IPS DF 4.7 (cell line): ENCODE measurements at regions not wholly inside any gene's neighbourhood (a gene's known extent, or its start where the extent isn't known, plus 50 kb on each side); places are given as distances from the start of the nearest gene placed in this dataset.

ENCODE experiments used
- DNase-seq: peaks from one replicate; pipeline ENCODE4 v3.0.0-alpha.2; 2013; ENCODE audit warnings: low spot score; ENCODE audit errors: extremely low read depth

DNA sequence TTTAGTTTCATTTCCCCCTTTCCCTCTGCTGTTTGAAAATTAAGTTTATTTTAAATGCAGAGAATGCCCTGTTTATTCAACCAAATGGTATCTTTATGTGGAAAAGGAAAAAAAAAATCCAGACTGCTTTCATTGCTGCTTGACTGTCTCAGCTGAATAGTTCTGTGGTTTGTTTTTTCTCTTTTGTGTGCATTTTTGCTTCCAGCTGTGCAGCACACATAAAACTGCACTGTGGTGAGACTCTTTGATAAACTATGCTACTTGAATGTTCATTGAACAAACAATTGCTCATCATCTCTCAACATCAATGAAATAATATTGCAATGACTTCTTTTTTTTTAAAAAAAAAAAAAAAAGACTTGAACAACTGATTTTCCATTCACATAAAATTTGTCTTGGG, 78.6 kb upstream of the GLI3 start:
- DNase-seq = no peak

DNA sequence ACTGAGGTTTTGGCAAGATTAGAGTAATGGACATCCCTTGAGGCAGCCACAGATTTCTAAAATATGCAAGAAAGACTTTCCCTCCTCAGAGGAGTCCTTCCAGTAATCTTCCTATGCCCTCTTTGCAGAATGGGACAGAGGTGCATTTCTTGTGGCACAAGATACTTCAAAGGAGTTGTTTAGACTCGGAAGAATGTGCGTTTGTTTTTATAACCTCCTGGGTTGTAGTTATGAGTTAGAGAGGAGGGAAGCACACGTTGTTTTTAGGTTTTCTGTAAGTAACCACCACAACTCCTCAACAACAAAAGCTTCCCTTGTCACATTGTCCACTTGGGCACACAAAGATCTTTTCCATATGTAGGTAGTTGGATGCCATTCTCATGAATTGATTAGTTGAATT, 78.1 kb upstream of the GLI3 start:
- no peak for DNase-seq

DNA sequence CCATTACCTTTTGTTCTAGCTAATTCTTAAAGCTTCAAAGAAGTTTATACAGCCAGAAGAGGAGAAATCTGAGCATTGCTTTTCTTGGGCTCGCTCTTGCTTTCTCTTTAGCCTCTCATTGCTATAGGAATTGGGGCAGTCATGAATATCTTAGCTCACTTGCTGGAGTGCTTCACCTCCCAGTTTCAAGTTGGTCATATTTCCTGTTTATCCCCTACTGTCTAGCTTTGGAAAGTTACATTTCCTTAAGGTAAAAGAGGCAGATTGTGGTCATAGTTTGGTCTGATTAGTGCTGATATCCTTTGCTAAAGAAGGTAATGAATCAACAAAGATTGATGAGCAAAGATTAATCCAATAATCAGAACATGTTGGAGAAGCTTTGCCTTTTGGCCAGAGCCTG, 77.7 kb upstream of the GLI3 start:
- DNase-seq = no peak

DNA sequence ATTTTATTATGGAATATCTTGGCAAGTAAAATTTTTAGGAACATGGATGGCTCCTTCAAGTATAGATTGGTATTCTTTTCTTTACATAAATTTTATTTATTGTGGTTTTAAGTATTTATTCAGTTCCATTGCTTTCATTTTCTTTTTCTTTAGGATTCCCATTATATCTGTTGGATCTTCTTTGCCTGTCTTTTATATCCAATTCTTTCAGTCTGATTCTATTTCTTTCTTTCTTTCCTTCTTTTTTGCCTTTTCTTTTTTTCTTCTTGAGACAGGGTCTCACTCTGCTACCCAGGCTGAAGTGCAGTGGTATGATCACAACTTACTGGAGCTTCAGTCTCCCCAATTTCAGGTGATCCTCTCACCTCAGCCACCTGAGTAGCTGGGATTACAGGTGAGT, 74.2 kb upstream of the GLI3 start:
- DNase-seq = no peak

DNA sequence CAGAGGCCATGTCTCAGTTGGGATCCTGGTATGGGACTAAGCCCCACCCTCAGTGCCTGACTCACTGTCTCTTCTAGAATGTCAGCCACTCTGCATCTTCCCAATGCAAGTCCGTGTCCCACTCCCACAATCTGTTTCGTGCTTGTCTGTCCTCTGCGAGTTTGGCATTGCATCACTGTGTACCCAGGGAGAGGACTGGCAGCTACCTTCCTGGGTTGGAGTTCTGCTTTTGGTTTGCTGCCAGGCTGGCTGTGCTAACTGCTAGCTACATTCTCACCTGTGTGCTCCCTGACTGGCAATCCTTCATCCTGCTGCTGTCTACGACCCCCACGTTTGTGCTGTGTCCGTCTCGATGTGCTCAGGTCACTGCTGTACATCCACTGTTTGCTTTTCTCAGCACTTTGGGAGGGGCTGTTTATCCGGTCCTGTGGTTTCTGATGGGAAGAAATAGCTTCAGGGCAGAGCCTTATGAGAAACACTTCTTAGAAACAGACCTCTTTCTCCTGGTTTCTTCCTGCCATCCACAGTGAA, 56.0 kb upstream of the GLI3 start:
- no peak for DNase-seq

DNA sequence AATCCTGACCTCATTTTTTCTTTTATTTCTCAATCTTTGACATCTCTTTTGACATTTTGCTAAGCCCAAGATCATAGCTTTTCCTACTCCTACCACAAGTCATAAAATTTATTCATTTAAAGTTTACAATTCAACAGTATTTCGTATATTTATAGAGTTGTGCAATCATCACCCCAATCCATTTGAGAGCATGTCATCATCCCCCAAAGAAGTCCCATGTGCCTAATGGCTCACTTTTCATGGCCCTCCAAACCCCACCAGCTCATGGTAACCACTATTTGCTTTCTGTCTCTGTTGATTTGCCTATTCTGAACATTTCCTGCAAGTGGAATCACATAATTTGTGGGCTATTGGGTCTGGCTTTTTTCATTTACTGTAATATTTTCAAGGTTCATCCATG, 52.5 kb upstream of the GLI3 start:
- DNase-seq = no peak
